GM21825 (cell line): ENCODE measurements at regions not wholly inside any gene's neighbourhood (a gene's known extent, or its start where the extent isn't known, plus 50 kb on each side); places are given as distances from the start of the nearest gene placed in this dataset.
"Not testable (repeated sequence)": the region's sequence is repeated elsewhere in the genome, so short reads cannot be mapped to it uniquely, and the experiment has no call there.

Experiments used
- ATAC-seq: cut with Tn5 transposase; IDR thresholded peaks from one replicate; pipeline ENCODE4 v1.9.1; 2021; ENCODE audit warnings: mild to moderate bottlenecking, moderate library complexity; ENCODE audit not compliant: unreplicated experiment

- no peak for ATAC-seq
Observed at GRCh38 chr5:116785106-116785505, 210.5 kb upstream of the SEMA6A start.

- ATAC-seq: no peak
Observed at GRCh38 chr5:116779846-116780245, 205.2 kb upstream of the SEMA6A start.

- no peak for ATAC-seq
Observed at GRCh38 chr5:116778651-116779280, 204.1 kb upstream of the SEMA6A start.

GRCh38 chr5:116778032-116778431, 203.4 kb upstream of the SEMA6A start:
- peak; percentile 82 for ATAC-seq

- no peak for ATAC-seq
Observed at GRCh38 chr5:116773926-116774325, 199.3 kb upstream of the SEMA6A start.

- no peak for ATAC-seq
Observed at GRCh38 chr5:116772806-116773205, 198.2 kb upstream of the SEMA6A start.

- ATAC-seq: no peak
Observed at GRCh38 chr5:116772152-116772501, 197.5 kb upstream of the SEMA6A start.

GRCh38 chr5:116771466-116772151, 197.0 kb upstream of the SEMA6A start:
- ATAC-seq: no peak

- not testable (repeated sequence) for ATAC-seq
Observed at GRCh38 chr5:116769953-116770352, 195.3 kb upstream of the SEMA6A start.

GRCh38 chr5:116769470-116769869, 194.8 kb upstream of the SEMA6A start:
- ATAC-seq: no peak

- peak; percentile 45 for ATAC-seq
Observed at GRCh38 chr5:116766470-116766947, 191.9 kb upstream of the SEMA6A start.

- no peak for ATAC-seq
Observed at GRCh38 chr5:116765441-116765840, 190.8 kb upstream of the SEMA6A start.

- no peak for ATAC-seq
Observed at GRCh38 chr5:116764941-116765340, 190.3 kb upstream of the SEMA6A start.

- ATAC-seq: peak; percentile 78
Observed at GRCh38 chr5:116763987-116764866, 189.6 kb upstream of the SEMA6A start.

- ATAC-seq: no peak
Observed at GRCh38 chr5:116759860-116760640, 185.4 kb upstream of the SEMA6A start.

GRCh38 chr5:116757326-116757725, 182.7 kb upstream of the SEMA6A start:
- ATAC-seq: no peak

GRCh38 chr5:116756531-116756930, 181.9 kb upstream of the SEMA6A start:
- ATAC-seq: no peak

- no peak for ATAC-seq
Observed at GRCh38 chr5:116754556-116754955, 179.9 kb upstream of the SEMA6A start.

GRCh38 chr5:116751684-116752083, 177.1 kb upstream of the SEMA6A start:
- ATAC-seq: no peak

- no peak for ATAC-seq
Observed at GRCh38 chr5:116750631-116751580, 176.3 kb upstream of the SEMA6A start.
